Fibroblast of mammary gland (primary cell): ENCODE measurements at regions not wholly inside any gene's neighbourhood (a gene's known extent, or its start where the extent isn't known, plus 50 kb on each side); places are given as distances from the start of the nearest gene placed in this dataset.
A peak's percentile ranks its signal among the peaks of the same experiment; 100 is the strongest.

Experiments used
- DNase-seq: peaks from one replicate; pipeline ENCODE4 v3.0.0-alpha.2; 2010; ENCODE audit warnings: low read depth
- H3K4me3 ChIP-seq: 2 replicates; pipeline ENCODE4 v1.5.1; 2011; ENCODE audit warnings: low read depth, mild to moderate bottlenecking, low read length, moderate library complexity; ENCODE audit not compliant: control insufficient read depth
- TF ChIP-seq, protein P1 (sequence below): conservative IDR thresholded peaks from 2 replicates; pipeline ENCODE4 v1.5.1; 2011; ENCODE audit warnings: low read depth, low read length, inconsistent platforms; ENCODE audit not compliant: control insufficient read depth, insufficient read depth

DNA sequence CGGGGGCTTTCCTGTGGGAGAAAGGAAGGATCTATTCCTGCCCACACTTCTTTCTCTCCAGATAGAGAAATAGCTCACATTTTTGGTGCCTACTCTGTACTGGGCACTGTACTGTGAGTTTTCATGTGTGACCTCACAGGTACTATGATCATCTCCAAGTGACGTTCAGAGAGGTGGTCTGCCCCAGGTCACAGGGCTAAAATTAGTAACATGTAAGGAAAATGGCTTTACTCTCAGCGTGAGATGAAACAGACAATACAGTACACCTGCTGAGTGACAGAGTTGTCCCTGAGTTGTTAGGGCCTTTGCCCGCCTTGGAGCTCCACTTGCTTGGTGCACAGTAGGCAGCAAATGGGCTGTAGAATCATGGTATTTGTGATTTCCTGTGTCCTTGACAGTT is 306.1 kb upstream of the DMRT1 start:
- TF ChIP-seq, protein P1, sequence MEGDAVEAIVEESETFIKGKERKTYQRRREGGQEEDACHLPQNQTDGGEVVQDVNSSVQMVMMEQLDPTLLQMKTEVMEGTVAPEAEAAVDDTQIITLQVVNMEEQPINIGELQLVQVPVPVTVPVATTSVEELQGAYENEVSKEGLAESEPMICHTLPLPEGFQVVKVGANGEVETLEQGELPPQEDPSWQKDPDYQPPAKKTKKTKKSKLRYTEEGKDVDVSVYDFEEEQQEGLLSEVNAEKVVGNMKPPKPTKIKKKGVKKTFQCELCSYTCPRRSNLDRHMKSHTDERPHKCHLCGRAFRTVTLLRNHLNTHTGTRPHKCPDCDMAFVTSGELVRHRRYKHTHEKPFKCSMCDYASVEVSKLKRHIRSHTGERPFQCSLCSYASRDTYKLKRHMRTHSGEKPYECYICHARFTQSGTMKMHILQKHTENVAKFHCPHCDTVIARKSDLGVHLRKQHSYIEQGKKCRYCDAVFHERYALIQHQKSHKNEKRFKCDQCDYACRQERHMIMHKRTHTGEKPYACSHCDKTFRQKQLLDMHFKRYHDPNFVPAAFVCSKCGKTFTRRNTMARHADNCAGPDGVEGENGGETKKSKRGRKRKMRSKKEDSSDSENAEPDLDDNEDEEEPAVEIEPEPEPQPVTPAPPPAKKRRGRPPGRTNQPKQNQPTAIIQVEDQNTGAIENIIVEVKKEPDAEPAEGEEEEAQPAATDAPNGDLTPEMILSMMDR, result no peak
- DNase-seq, result no peak

DNA sequence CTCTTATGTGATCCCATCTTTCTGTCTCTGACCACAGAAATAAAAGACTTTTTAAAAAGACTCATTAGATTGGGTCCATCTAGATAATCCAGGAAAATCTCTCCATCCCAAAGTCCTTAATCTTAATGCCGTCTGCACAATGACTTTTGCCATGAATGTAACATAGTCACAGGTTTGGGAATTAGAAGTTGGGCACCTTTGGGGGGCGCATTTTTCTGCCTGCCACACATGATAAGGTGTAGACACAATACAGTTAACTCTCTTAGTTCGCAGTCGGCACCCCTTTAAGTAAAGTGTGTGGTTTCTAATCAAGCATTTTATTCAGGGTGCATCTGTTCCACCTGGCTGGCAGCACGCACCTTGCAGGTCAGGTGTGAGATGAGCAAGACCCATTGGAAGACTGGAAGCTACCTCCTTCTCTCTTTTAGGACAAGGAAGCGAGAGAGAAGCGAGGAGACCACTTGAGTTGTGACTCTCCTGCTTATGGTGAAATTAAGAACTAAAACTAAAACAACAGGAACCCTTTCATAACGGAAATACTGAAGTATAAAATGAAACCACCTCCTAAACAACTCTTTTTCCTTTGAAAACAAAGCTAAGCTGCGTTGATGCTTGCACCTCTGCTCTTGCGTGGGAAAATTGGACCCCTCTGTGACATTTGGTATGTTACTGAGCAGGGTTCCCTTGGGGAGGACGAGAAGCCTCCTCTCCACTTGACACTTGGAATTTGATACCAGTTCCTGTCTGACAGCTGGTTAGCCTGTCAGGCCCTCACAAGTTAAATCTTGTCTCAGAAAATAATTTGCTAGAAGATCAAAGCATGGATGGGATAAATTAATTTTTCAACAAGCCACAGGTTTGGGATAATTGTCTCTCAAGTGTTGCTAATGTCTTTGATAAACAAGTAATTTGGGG is 304.6 kb upstream of the DMRT1 start:
- TF ChIP-seq, protein P1, result no peak
- no peak for DNase-seq
- no peak overlapping the region for H3K4me3 ChIP-seq

More for the DNA sequence above, 306.1 kb upstream of the DMRT1 start:
- no peak overlapping the region for H3K4me3 ChIP-seq

GRCh38 chr9:543478-543877 is 298.0 kb upstream of the DMRT1 start:
- no peak overlapping the region for H3K4me3 ChIP-seq
- DNase-seq, result no peak
- TF ChIP-seq, protein P1, result no peak

DNA sequence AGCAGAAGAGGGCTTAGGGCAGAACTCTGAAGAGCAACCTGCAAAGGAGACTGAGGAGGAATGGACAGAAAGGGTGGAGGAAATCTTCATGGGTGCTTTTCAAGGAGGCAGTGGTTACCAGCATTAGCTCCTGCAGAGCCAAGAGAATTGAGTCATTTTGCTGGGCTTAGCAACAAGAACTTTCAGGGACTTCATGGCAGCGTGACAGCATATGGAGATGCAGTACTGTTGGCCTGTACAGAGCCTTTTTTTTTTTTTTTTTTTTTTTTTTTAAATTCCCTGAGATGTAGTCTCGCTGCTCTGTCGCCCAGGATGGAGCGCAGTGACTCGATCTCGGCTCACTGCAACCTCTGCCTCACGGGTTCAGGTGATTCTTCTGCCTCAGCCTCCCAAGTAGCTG is 296.0 kb upstream of the DMRT1 start:
- no peak overlapping the region for H3K4me3 ChIP-seq
- DNase-seq, result no peak
- TF ChIP-seq, protein P1, result no peak

GRCh38 chr9:546235-546634 is 295.3 kb upstream of the DMRT1 start:
- TF ChIP-seq, protein P1, result no peak
- no peak for DNase-seq
- no peak overlapping the region for H3K4me3 ChIP-seq

- H3K4me3 ChIP-seq, result no peak overlapping the region
- DNase-seq, result peak; percentile 21
- TF ChIP-seq, protein P1, result peak; percentile 34
These were observed 294.7 kb upstream of the DMRT1 start for GRCh38 chr9:546797-547223.

GRCh38 chr9:547314-547713 is 294.2 kb upstream of the DMRT1 start:
- TF ChIP-seq, protein P1, result no peak
- no peak for DNase-seq
- H3K4me3 ChIP-seq, result no peak overlapping the region
